Heart left ventricle (tissue), 13 donors: ENCODE measurements at regions not wholly inside any gene's neighbourhood (a gene's known extent, or its start where the extent isn't known, plus 50 kb on each side); places are given as distances from the start of the nearest gene placed in this dataset.

ENCODE experiments used
- CTCF ChIP-seq, 12 donors: fragments of 200-600 bp; sonication (generic) in 4 of 12; IDR thresholded peaks; one replicate each; pipeline versions ENCODE4 v1.5.0 to v1.8.0; 2018 to 2022; ENCODE audit warnings: antibody characterized with exemption in 12 of 12, mild to moderate bottlenecking in 5 of 12
- POLR2A ChIP-seq, 2 donors: fragments of 450-650 bp; IDR thresholded peaks; one replicate each; pipeline ENCODE4 v1.6.1; 2017; ENCODE audit warnings: antibody characterized with exemption in 2 of 2, mild to moderate bottlenecking in 2 of 2, moderate library complexity in 2 of 2
- donor health status: ischemic (EF 13 %, LVEDD 7.1; RV severe dilation, severe dysfunction).
- donor health status: DM: no; HTN: yes; CAD: no.
- donor health status: DM: no; HTN: no; CAD: no.
- donor health status: ischemic (EF 25% LVEDD 6.9; RV normal size, moderate dysfunction).
- donor health status: ischemic (EF 25% LVEDD 5.7; RV mildly dilated, moderate dysfunction).
- donor health status: ischemic (EF 35%, LVEDD 5.7; RV mildly dilated, moderate dysfunction).
- donor health status: nonischemic (EF 11% LVEDD 7.7; RV severe dilation, severe dysfunction).
- donor health status: DM: yes; HTN: yes; CAD: no.
- donor health status: PGD.
- donor health status: ischemic (EF 29% LVEDD 5.4; RV normal size, mild dysfunction).
- donor health status: nonischemic (EF 23%, LVEDD 6.1; RV moderate dilation, normal function).

GRCh38 chr20:12764851-12765250 is 243.9 kb upstream of the SPTLC3 start:
- no peak for TF ChIP-seq CTCF (IDR thresholded peaks at IDR 0.05)
- TF ChIP-seq POLR2A (IDR thresholded peaks at IDR 0.05): no peak
